ENCODE measurements at regions not wholly inside any gene's neighbourhood (a gene's known extent, or its start where the extent isn't known, plus 50 kb on each side); places are given as distances from the start of the nearest gene placed in this dataset.

- H3K27ac Mint-ChIP-seq, result no peak overlapping the region
- H3K27me3 Mint-ChIP-seq (ENCODE audit: insufficient read depth), result no peaks in the 10 kb centered on the region
- H3K4me1 Mint-ChIP-seq (ENCODE audit: low read depth), result no peaks in the 10 kb centered on the region
- H3K36me3 Mint-ChIP-seq (ENCODE audit: low read depth), result no peaks in the 10 kb centered on the region
- H3K9me3 Mint-ChIP-seq, result peaks cover 54% of the 10 kb centered on the region
- DNase-seq, result no peak
- TF ChIP-seq CTCF (IDR thresholded peaks at IDR 0.05), result no peak
- no peak overlapping the region for H3K4me3 Mint-ChIP-seq
These were observed 218.8 kb downstream of the ZNF248 start for GRCh38 chr10:37638569-37638968.

- Mint-ChIP-seq H3K4me3 (no peak overlapping the region), H3K4me1 (ENCODE audit: low read depth) (no peaks in the 10 kb centered on the region), H3K36me3 (ENCODE audit: low read depth) (no peaks in the 10 kb centered on the region), H3K27me3 (ENCODE audit: insufficient read depth) (no peaks in the 10 kb centered on the region), H3K27ac (no peak overlapping the region), H3K9me3 (peaks cover 47% of the 10 kb centered on the region)
- no peak for DNase-seq
- no peak for TF ChIP-seq CTCF (IDR thresholded peaks at IDR 0.05)
These were observed 223.0 kb downstream of the ZNF248 start for GRCh38 chr10:37634351-37634880.

GRCh38 chr10:37632641-37633040, 224.8 kb downstream of the ZNF248 start:
- H3K4me1 Mint-ChIP-seq (ENCODE audit: low read depth), result no peaks in the 10 kb centered on the region
- no peak for TF ChIP-seq CTCF (IDR thresholded peaks at IDR 0.05)
- DNase-seq, result no peak
- peaks cover 37% of the 10 kb centered on the region for H3K9me3 Mint-ChIP-seq
- no peak overlapping the region for H3K27ac Mint-ChIP-seq
- H3K4me3 Mint-ChIP-seq, result no peak overlapping the region
- no peaks in the 10 kb centered on the region for H3K27me3 Mint-ChIP-seq (ENCODE audit: insufficient read depth)
- no peaks in the 10 kb centered on the region for H3K36me3 Mint-ChIP-seq (ENCODE audit: low read depth)

- TF ChIP-seq CTCF (IDR thresholded peaks at IDR 0.05), result no peak
- no peak overlapping the region for H3K4me3 Mint-ChIP-seq
- H3K9me3 Mint-ChIP-seq, result peaks cover 31% of the 10 kb centered on the region
- no peaks in the 10 kb centered on the region for H3K36me3 Mint-ChIP-seq (ENCODE audit: low read depth)
- no peaks in the 10 kb centered on the region for H3K27me3 Mint-ChIP-seq (ENCODE audit: insufficient read depth)
- no peak overlapping the region for H3K27ac Mint-ChIP-seq
- no peaks in the 10 kb centered on the region for H3K4me1 Mint-ChIP-seq (ENCODE audit: low read depth)
- no peak for DNase-seq
These were observed 233.9 kb downstream of the ZNF248 start for GRCh38 chr10:37623506-37623905.

- Mint-ChIP-seq H3K9me3 (peaks cover 53% of the 10 kb centered on the region), H3K36me3 (ENCODE audit: low read depth) (peaks cover 4% of the 10 kb centered on the region; the same call in 1 of the 2 replicates), H3K27me3 (ENCODE audit: insufficient read depth) (no peaks in the 10 kb centered on the region), H3K27ac (no peak overlapping the region), H3K4me3 (no peak overlapping the region), H3K4me1 (ENCODE audit: low read depth) (no peaks in the 10 kb centered on the region)
- no peak for DNase-seq
- TF ChIP-seq CTCF (IDR thresholded peaks at IDR 0.05), result no peak
These were observed 238.1 kb downstream of the ZNF248 start for GRCh38 chr10:37619336-37619735.

GRCh38 chr10:37588299-37588698, 269.1 kb downstream of the ZNF248 start:
- Mint-ChIP-seq H3K27me3 (ENCODE audit: insufficient read depth) (peaks cover 4% of the 10 kb centered on the region), H3K36me3 (ENCODE audit: low read depth) (no peaks in the 10 kb centered on the region), H3K4me3 (no peak overlapping the region), H3K27ac (no peak overlapping the region), H3K9me3 (peaks cover 33% of the 10 kb centered on the region), H3K4me1 (ENCODE audit: low read depth) (no peaks in the 10 kb centered on the region)
- DNase-seq, result no peak
- no peak for TF ChIP-seq CTCF (IDR thresholded peaks at IDR 0.05)
